Large intestine (tissue), 3 donors: ENCODE measurements at regions not wholly inside any gene's neighbourhood (a gene's known extent, or its start where the extent isn't known, plus 50 kb on each side); places are given as distances from the start of the nearest gene placed in this dataset.
A peak's percentile ranks its signal among the peaks of the same experiment; 100 is the strongest.

Experiments
- DNase-seq, 2 donors: peaks; one replicate each; pipeline versions ENCODE4 v3.0.0 to v3.0.0-alpha.2; 2013
- H3K27ac ChIP-seq: one replicate; pipeline ENCODE4 v1.5.1; 2013; ENCODE audit warnings: low read length
- H3K27me3 ChIP-seq: 2 replicates; pipeline ENCODE4 v1.6.1; 2013; ENCODE audit warnings: low read length; ENCODE audit not compliant: control insufficient read depth, insufficient read depth
- H3K36me3 ChIP-seq: 2 replicates; pipeline ENCODE4 v1.6.1; 2013; ENCODE audit warnings: low read length; ENCODE audit not compliant: control insufficient read depth, insufficient read depth
- H3K4me1 ChIP-seq: one replicate; pipeline ENCODE4 v1.6.1; 2013; ENCODE audit warnings: low read length; ENCODE audit not compliant: control insufficient read depth, insufficient read depth
- H3K4me3 ChIP-seq: one replicate; pipeline ENCODE4 v1.5.1; 2013; ENCODE audit warnings: low read length
- H3K9me3 ChIP-seq: one replicate; pipeline ENCODE4 v1.6.1; 2013; ENCODE audit warnings: mild to moderate bottlenecking, low read depth, low read length, moderate library complexity; ENCODE audit not compliant: control insufficient read depth
- WGBS: methylation state at CpG from one replicate; pipeline ENCODE4 v1.1.5; 2013; ENCODE audit warnings: low lambda C conversion rate; ENCODE audit not compliant: insufficient coverage; 5-methylcytosine and 5-hydroxymethylcytosine counted together

DNA sequence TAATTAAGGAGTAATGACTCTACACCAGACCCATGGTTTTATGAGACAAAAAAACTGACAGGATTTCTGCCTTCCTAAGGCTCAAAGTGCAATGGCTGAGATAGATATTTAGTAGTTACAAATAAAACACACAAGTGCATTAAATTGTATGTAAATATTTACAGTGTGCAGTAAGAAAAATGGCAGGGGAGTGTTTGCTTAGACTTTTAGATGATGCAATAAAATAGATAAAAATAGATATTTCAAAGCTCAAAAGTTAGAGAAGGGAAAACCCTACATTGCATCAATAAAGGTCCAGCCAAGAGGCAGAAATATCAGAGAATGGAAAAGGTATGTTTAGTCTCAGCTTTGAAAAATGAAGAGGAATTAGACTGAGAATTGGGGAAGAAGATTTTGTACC is 226.3 kb upstream of the FGGY start:
- no peak overlapping the region for H3K27ac ChIP-seq
- H3K27me3 ChIP-seq: no peaks in the 10 kb centered on the region
- H3K36me3 ChIP-seq: no peaks in the 10 kb centered on the region

DNA sequence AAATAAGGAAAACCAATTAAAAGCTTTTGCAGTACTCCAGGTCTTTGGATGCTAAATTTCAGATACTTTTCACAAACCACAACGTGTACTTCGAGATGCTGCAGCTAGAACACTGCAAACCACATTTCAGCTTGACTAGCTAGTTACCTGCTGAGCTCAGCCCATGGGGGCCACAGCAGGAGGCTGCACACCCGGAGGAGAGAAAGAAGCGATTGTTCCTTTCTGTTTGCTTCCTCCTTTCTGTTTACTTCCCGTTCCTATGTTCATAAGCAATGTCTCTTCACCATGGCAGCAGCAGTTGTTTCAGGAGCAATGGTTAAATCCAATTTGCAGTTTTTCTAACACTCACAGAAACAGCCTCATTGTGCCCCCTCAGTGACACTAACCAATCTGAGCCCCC is 225.6 kb upstream of the FGGY start:
- no peaks in the 10 kb centered on the region for H3K9me3 ChIP-seq
- no peak overlapping the region for H3K4me3 ChIP-seq
- DNase-seq: peak in 1 of 2 donors; percentile 47
- WGBS: 20% methylated on average over 1 of the region's 5 CpGs
- H3K4me1 ChIP-seq: peaks cover 21% of the 10 kb centered on the region
- no peak overlapping the region for H3K27ac ChIP-seq
- H3K36me3 ChIP-seq: no peaks in the 10 kb centered on the region
- no peaks in the 10 kb centered on the region for H3K27me3 ChIP-seq

More for the DNA sequence above, 226.3 kb upstream of the FGGY start:
- Histone ChIP-seq H3K9me3 (no peaks in the 10 kb centered on the region), H3K4me1 (peaks cover 25% of the 10 kb centered on the region), H3K4me3 (no peak overlapping the region)
- no peak for DNase-seq

DNA sequence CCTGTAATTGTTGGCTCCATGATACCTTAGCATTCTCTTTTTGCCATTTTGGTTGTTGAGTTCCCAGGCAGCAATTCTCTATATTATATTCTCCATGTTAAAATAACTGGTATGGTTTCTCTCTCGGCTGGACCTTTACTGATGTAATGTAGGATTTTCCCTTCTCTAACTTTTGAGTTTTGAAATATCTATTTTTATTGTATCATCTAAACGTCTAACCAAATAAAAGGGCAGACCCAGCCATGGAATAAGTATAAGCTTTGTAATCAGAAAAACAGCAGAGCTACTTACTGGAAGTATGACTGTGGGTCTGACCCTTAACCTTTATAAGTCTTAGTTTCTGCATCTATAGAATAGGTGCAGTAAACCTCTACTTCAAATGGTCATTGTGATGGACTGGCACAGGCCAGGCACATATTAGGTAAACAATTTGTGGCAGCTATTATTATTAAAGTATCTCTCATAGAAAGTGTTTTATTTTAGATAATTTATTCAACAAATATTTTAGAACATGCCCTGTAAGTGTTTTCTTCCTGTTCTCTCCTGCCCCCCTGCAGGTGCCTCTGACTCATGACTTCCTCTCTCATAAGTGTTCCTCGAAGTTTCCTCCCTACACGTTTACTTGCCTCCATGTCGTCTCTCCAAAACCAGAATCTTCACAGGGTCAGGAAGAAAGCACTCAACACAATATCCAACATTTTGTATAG is 224.9 kb upstream of the FGGY start:
- Histone ChIP-seq H3K36me3 (no peaks in the 10 kb centered on the region), H3K27ac (no peak overlapping the region), H3K27me3 (no peaks in the 10 kb centered on the region), H3K9me3 (no peaks in the 10 kb centered on the region), H3K4me1 (peaks cover 20% of the 10 kb centered on the region), H3K4me3 (no peak overlapping the region)
- 90% methylated on average over 4 of the region's 5 CpGs for WGBS
- DNase-seq: no peak

DNA sequence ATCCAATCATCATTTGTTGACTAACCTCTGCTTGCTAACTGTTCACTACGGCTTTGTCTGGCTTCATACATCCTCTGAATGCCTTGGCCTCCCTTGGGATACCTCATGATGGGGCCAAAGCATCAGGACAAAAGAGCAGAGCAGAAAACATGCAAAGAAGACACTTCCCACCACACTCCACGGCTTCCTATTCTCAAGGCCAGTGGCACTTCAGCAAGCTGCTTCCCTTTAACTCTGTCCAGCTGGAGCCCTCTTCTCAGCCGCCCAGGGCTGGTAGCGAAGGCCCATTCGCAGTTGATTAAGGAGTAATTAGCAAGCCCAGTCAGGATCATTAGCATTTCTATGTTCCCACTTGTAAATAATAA is 224.3 kb upstream of the FGGY start:
- Histone ChIP-seq H3K9me3 (no peaks in the 10 kb centered on the region), H3K4me3 (no peak overlapping the region), H3K4me1 (peaks cover 25% of the 10 kb centered on the region), H3K27ac (no peak overlapping the region), H3K27me3 (no peaks in the 10 kb centered on the region), H3K36me3 (no peaks in the 10 kb centered on the region)
- no CpG with 5 or more reads among the region's 5 CpGs for WGBS
- DNase-seq: no peak

DNA sequence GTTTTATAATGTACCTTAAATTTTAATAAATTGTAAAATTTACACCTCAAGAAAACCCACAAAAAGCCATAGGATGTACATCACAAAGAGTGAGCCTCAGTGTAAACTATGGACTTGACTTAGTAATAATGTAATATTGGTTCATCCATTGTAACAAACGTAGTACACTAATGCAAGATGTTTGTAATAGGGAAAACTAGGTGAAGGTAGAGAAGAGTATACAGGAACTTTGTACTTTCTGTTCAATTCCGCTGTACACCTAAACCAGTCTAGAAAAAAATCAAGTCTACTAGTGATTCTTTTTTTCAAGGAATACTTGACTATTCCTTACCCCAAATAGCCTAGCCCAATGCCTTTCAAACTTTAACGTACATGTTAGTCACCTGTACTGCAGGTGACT is 222.3 kb upstream of the FGGY start:
- Histone ChIP-seq H3K4me1 (peaks cover 46% of the 10 kb centered on the region), H3K27me3 (no peaks in the 10 kb centered on the region), H3K27ac (peak overlapping the region; percentile 70), H3K4me3 (no peak overlapping the region), H3K9me3 (no peaks in the 10 kb centered on the region), H3K36me3 (no peaks in the 10 kb centered on the region)
- 0% methylated on average over 1 of the region's 3 CpGs for WGBS
- peak in 1 of 2 donors; percentile 68 for DNase-seq

DNA sequence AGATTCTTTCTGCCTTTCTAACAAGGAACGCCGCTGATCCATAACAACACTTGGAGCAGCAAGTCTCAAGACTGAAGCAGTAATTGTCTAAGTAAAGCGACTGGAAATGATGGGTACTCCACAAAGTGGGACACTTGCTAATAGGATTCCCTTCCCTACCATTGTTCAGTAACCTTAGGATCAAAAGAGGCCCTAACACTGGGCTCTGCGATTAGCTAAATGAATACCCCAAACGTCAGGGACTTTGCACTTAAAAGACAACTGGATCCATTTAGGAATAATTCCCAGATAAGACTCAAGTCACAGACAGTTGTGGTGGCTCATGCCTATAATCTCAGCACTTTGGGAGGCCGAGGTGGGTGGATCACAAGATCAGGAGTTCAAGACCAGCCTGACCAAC is 221.9 kb upstream of the FGGY start:
- Histone ChIP-seq H3K9me3 (no peaks in the 10 kb centered on the region), H3K4me1 (peaks cover 50% of the 10 kb centered on the region), H3K4me3 (no peak overlapping the region), H3K36me3 (no peaks in the 10 kb centered on the region), H3K27me3 (no peaks in the 10 kb centered on the region), H3K27ac (peak overlapping the region; percentile 70)
- WGBS: no CpG with 5 or more reads among the region's 6 CpGs
- no peak for DNase-seq

DNA sequence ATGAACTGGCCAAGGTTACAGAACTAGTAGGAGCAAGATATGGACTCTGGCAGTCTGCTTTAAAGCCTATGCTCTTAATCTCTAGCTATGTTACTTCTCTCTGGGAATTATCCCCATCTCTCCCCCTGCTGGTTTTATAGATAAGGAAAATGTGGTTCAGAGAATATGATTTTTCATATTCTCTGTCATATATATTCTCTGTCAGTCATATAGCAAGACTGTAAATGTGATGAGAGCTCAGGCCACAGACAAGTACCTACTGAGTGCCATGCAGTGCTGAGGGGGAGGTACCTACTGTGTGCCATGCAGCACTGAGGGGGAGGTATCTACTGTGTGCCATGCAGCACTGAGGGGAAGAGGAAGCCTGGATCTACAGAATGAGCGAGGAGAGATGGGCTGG is 220.3 kb upstream of the FGGY start:
- Histone ChIP-seq H3K27me3 (no peaks in the 10 kb centered on the region), H3K4me3 (no peak overlapping the region), H3K9me3 (no peaks in the 10 kb centered on the region), H3K36me3 (no peaks in the 10 kb centered on the region), H3K4me1 (peaks cover 42% of the 10 kb centered on the region), H3K27ac (no peak overlapping the region)
- no CpG with 5 or more reads among the region's 1 CpG for WGBS
- peak in 1 of 2 donors; percentile 37 for DNase-seq

DNA sequence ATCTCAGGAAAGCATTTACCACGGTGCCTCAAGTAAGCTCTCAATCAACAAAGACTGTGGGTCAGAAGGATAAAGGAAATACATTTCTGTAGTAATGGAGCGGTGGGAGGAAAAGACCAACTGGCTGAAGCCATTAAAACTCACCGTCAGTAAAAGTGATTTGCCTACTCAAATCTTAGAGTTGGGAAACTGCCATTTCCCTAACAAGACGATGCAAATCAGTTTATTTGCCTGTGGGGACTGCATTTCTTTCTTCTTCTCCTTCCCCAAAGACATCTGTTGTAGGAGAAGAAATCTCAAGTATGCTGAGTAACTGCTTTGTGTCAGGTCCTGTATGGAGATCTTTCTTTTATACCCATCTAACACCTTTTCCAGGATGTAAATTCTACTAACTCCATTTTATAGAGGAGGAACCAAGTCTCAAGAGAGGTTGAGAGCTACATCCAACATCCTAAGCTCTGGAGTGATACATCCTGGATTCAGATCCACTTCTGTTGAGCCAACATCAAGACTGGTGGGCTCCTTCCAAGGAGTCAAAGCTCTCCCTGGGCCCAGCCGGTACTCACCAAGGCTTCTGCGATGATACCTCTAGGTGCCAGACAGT is 219.3 kb upstream of the FGGY start:
- Histone ChIP-seq H3K9me3 (no peaks in the 10 kb centered on the region), H3K4me1 (peaks cover 42% of the 10 kb centered on the region), H3K36me3 (no peaks in the 10 kb centered on the region), H3K27ac (peak overlapping the region; percentile 15), H3K27me3 (no peaks in the 10 kb centered on the region), H3K4me3 (no peak overlapping the region)
- 71% methylated on average over 1 of the region's 6 CpGs for WGBS
- peak in 1 of 2 donors; percentile 56 for DNase-seq

DNA sequence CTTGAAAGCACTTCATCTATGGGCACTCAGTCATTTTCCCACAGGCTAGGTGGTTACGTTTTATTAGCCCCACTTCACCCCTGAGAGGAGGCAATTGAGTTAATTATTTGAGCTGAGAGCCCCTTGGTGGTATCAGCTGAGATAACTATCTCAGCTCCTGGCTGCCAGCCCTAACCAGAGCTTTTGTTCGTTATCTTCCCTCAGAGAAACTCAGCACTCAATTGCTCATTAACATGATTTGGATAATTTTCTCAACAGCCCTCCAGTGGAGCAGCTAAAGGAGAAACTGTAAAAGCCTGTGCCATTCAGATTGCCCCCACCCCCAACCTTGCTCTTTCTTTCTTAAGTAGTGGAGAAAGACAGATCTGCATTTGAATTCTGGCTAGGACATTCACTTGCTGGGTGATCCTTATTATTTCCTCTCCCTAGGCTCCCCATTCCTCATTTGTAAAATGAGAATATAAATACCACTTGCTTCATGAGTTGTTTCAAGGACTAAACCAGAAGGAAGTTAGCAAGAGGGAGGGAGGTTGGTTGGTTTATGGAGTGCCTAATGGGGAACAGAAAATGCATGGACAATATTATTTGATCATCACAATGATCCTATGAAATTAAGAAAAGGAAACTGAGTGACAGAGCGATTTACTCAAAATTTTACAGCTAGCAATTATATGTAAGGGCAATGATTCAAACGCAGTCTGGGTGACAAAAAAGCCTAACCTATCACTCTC is 218.7 kb upstream of the FGGY start:
- WGBS: 0% methylated on average over 2 of the region's 4 CpGs
- Histone ChIP-seq H3K4me1 (peaks cover 42% of the 10 kb centered on the region), H3K27me3 (no peaks in the 10 kb centered on the region), H3K27ac (peak overlapping the region; percentile 15), H3K36me3 (no peaks in the 10 kb centered on the region), H3K9me3 (no peaks in the 10 kb centered on the region), H3K4me3 (no peak overlapping the region)
- peak in 1 of 2 donors; percentile 58 for DNase-seq

DNA sequence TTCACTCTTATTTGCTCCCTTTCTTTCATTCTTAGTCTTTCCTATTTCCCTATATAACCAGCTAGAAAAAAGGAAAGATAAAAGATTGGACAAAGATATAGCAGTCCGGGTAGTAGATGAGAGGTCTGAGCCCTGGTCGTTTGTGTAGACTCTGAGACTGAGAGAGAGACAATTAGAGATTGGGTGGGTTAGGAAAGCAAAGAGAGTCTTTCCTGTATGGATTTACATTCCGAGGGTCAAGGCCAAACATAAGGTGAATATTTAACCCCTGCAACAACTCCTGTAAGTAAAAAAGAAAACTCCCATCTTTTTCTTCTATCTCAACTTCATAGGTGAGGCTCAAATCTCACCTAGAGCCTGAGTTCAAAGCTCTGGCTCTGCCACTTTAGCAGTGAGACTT is 218.0 kb upstream of the FGGY start:
- no peaks in the 10 kb centered on the region for H3K27me3 ChIP-seq
- WGBS: no CpG with 5 or more reads among the region's 3 CpGs
- no peak overlapping the region for H3K27ac ChIP-seq
- peak in 1 of 2 donors; percentile 29 for DNase-seq
- no peak overlapping the region for H3K4me3 ChIP-seq
- peaks cover 44% of the 10 kb centered on the region for H3K4me1 ChIP-seq
- no peaks in the 10 kb centered on the region for H3K36me3 ChIP-seq
- no peaks in the 10 kb centered on the region for H3K9me3 ChIP-seq
